ENCODE measurements at regions not wholly inside any gene's neighbourhood (a gene's known extent, or its start where the extent isn't known, plus 50 kb on each side); places are given as distances from the start of the nearest gene placed in this dataset.

- DNase-seq, result no peak
Observed at GRCh38 chrX:38890326-38890725, 89.1 kb downstream of the MID1IP1 start.

DNA sequence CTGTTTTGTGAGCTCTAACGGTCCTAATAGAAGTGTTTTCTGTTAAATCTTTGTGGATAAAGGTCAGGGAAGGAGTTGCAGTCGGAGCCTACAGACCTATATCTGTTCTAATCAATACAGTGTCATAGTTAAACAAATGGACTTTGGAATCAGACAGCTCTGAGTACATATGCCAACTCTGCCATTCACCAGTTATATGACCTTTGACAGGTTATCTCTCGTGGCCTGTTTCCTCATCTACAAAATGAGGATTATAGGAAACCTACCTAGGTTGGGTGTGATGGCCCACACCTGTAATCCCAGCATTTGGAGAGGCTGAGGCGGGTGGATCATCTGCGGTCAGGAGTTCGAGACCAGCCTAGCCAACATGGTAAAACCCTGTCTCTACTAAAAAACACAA, 89.7 kb downstream of the MID1IP1 start:
- no peak for DNase-seq

DNA sequence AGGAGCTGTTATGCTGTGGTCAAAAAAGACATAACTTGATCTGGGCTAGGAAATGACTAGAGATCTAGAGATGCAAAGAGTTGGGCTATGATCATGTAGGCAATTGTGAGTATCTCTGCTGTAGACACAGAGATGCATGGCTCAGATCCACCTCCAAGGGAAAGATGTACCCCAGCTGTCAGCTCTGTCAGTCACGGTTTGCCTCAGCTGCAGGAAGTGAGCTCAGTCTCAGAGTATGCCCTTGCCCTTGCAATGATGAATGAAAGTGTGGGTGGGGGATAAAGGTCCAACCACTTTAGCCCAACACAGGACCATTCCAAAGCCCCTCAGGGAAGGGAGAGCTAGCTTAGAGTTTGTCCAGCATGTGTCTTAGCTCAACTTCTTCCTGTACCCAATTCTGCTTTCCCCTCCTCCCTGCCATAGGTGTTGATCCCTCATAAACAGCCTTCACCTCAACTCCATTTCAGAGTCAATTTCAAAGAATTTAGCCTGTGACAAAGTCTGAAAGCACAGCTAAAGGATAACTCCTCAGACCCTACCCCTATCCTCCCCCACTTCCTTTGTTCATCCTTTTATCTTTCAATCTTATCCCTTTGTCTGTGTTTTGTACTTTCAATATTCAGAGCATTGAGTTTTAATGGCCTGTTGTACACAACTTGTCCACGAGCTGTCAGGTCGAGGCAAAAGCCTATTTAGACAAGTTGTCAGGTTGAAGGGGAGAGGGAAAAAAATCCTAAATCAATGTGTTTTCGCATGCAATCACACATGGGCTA, 90.6 kb downstream of the MID1IP1 start:
- DNase-seq, result no peak

- DNase-seq, result no peak
Observed at GRCh38 chrX:38893441-38893840, 92.2 kb downstream of the MID1IP1 start.

DNA sequence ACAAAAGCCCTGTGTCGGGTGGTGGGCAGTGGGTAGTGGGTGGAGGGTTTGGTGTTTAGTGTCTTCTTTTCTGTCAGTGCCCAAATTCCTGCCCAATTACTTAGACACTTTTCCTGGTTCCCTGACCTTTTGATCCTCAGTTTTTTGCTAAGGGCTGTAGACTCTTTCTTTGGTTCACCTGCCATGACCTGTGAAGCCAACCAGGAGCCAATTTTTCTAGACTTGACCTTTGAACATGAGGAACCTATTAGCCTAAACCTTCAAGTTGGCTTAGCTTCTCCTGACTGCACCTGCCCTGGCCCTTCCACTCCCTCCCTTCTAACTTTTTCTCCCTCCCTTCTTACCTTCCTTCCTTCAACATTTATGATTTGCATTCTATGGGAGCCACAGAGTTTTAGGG, 94.5 kb downstream of the MID1IP1 start:
- no peak for DNase-seq

GRCh38 chrX:38896724-38897298, 95.6 kb downstream of the MID1IP1 start:
- DNase-seq, result no peak

DNA sequence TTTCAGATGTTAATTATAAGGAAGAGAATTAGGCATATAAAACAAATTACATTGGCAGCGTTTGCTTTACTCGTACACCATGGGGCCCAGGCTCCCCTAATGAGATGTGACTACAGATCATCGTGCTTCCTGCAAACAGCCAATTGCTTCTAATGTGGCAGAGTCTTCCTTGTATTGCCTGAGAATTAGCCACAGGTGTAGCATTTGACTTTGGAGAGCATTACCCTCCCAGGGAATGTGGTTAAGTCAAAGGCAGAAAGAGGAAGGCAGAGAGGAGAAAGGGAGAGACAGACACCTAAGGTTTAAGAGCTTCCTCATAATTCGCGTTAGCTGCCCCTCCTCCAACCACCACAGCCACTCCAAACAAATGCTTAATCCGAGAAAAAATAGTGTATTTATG, 97.0 kb downstream of the MID1IP1 start:
- DNase-seq, result no peak

GRCh38 chrX:38899650-38900049, 98.4 kb downstream of the MID1IP1 start:
- DNase-seq, result no peak

DNA sequence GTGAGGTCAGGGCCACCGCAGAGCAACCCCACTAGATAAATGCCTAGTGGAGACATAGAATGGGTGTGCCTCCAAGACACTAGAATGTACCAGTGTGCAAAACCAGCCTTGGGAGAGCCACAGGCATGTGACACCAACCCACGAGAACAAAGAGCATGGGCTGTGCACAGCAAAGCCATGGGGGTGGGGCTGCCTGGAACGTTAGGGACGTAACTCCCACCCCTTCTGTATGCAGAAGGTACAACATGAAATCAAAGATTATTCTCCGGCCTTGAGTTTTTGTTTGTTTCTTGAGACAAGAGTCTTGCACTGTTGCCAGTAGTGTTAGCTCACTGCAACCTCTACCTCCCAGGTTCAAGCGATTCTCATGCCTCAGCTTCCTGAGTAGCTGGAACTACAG, 99.5 kb downstream of the MID1IP1 start:
- no peak for DNase-seq

- DNase-seq, result no peak
Observed at GRCh38 chrX:38902972-38903492, 101.8 kb downstream of the MID1IP1 start.

DNA sequence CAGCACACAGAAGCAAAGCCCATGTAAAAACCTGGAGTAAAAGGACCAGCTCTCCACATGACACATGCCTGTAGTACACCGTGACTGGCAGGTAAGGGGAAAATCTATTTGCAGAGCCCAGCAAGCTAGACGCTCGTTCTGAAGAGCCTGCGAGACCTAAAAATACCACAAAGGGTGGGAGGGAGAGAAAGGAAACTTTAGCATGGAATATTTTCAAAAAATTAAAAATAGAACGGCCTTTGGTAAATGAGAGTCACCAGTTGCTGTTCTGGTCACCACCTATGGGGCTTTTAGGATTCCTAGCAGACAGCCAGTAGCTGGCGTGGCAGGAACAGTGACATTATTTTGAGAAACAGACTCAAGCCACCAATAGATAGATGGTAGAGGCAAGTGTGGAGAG, 115.5 kb downstream of the MID1IP1 start:
- DNase-seq, result no peak

- no peak for DNase-seq
Observed at GRCh38 chrX:38917954-38918353, 116.7 kb downstream of the MID1IP1 start.

DNA sequence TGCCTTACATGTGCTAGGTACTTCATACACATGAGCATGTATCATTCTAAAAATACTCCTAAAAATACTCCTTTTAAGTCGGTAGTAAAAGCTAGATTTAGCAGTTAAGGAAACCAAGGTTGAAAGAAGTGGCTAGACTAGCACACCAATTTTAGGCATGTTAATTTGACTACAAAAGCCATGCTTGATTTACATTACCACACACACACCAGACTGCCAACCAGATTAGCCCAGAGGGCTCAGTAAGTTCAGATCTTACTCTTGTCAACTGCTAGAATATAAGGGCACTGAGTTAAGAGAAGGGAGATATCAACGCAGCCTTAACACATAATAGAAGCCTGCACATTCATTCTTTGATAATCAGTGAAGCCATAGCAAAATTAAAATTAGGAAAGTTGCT, 117.9 kb downstream of the MID1IP1 start:
- DNase-seq, result no peak

DNA sequence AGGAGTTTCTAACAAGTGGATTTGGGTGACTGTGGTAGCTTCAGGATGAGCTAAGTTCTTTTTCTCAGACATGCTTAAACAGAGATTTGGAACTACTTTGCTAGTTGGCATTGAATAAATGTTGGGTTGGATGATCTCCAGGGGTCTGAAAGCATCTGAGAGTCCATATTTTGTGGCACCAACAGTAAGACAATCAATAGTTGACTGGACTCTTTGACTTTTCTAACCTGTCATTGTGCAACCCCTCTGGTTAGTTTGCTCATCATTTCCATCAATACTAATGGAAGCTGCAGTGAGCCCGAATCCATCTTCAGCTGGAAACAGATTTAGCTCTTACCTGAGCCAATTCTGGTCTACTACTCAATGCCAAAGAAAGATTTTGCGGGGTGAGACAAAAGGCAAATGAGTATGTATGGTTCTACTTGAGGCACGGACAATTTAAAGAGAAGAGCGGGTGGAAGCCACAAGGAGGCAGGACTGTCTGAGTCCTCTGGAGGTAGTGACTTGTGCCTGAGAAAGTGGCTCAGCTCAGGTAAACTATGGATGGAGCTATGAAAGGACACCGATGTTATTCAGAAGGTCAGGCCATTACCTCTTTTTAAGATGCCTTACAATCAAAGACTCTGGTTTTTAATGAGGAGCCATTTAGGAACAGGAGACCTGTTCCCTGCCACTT, 118.7 kb downstream of the MID1IP1 start:
- DNase-seq, result no peak

DNA sequence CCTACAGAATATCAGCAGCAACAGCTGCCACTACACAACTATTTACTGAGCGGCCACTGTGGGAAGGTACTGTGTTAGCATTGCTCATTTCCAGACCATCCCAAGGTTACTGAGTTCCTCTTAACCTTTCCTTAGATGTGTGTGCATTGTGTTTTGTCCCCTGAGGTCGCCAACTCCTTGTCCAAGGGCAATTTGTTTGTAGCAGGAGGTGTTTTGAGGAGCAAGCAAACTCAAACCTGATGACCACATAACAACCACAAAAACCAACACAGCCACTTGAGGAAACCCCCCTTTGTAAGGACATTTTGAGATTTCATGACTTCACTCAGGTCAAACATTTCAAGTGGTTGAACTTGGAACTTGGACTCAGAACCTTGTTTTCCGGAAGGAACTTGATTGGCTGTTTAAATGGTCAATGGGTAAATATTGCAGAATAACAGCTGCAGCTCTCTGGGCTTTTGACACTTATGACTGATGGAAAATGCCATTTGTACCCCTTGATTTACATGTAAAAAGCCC, 122.3 kb downstream of the MID1IP1 start:
- DNase-seq, result no peak

GRCh38 chrX:38927592-38927991, 126.3 kb downstream of the MID1IP1 start:
- DNase-seq, result no peak

GRCh38 chrX:38929966-38930421, 128.7 kb downstream of the MID1IP1 start:
- DNase-seq, result peak; percentile 21

DNA sequence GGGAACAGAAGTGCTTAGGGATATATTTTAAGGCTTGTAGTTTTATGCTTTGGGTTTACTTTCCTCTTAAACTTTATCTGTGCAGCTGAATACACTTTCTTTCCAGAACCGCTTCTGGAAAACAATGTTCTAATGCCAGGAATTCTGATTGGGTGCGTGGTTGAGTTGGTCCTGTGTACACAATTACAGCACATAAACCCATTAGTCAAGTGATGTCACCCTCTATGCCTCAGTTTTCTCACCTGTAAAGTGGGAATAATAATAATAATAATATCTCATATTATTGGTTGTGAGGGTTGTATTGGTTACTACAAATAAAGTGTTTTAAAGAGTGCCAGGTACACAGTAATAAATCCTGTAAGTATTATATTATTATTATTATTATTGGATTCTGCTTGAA, 129.2 kb downstream of the MID1IP1 start:
- no peak for DNase-seq

- no peak for DNase-seq
Observed at GRCh38 chrX:38935561-38935960, 134.3 kb downstream of the MID1IP1 start.

GRCh38 chrX:38937400-38937799, 136.1 kb downstream of the MID1IP1 start:
- DNase-seq, result no peak

GRCh38 chrX:38937926-38938325, 136.7 kb downstream of the MID1IP1 start:
- no peak for DNase-seq

- peak; percentile 3 for DNase-seq
Observed at GRCh38 chrX:38939067-38939466, 137.8 kb downstream of the MID1IP1 start.

GRCh38 chrX:38940547-38940946, 139.3 kb downstream of the MID1IP1 start:
- DNase-seq, result no peak

DNA sequence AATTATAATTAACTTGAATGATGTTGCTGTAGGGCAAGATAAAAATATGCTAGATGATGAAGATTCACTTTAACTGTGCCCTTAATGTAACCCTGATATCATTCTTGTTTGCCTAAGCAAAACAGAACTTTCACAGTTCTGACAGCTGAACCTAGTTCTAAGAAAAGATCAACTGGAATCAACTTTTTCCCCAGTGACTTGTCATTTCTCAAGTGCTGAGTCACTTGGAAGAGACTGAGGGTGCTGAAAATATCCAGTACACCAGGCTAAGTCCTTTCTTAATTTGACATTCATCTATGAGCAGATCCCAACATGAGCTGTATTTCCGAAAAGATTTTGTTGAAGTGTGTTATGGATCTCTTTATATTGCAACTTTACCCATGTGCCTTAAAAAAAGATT, 140.4 kb downstream of the MID1IP1 start:
- peak; percentile 7 for DNase-seq
